A549 (cell line): ENCODE measurements at regions not wholly inside any gene's neighbourhood (a gene's known extent, or its start where the extent isn't known, plus 50 kb on each side); places are given as distances from the start of the nearest gene placed in this dataset.

Source experiments
- BCL3 ChIP-seq: fragments of >200 bp; sonication (Bioruptor Twin); formaldehyde crosslinking; IDR thresholded peaks from 3 replicates; pipeline ENCODE4 v1.6.1; 2016
- HOXB13 ChIP-seq: fragments of 250-450 bp; sonication (Bioruptor Pico); IDR thresholded peaks from 2 replicates; pipeline ENCODE4 v1.5.0; 2020; ENCODE audit warnings: low read depth, mild to moderate bottlenecking, moderate library complexity
- KDM1A ChIP-seq: fragments of 200-600 bp; sonication (generic); IDR thresholded peaks from 2 replicates; pipeline ENCODE4 v1.6.1; 2016; ENCODE audit warnings: low read depth, mild to moderate bottlenecking
- MYC ChIP-seq: IDR thresholded peaks from 2 replicates; pipeline ENCODE4 v1.6.1; 2012; ENCODE audit warnings: mild to moderate bottlenecking, inconsistent platforms, low read length, improper control_type of control experiment, borderline replicate concordance
- POLR2A ChIP-seq: IDR thresholded peaks from 2 replicates; pipeline ENCODE4 v1.6.1; 2012; ENCODE audit warnings: mild to moderate bottlenecking, low read length
- SMC3 ChIP-seq: fragments of >200 bp; sonication (Bioruptor Twin); formaldehyde crosslinking; IDR thresholded peaks from 3 replicates; pipeline ENCODE4 v1.6.1; 2018; ENCODE audit warnings: inconsistent platforms
- USF2 ChIP-seq: fragments of 450-650 bp; IDR thresholded peaks from 2 replicates; pipeline ENCODE4 v1.6.1; 2014; ENCODE audit warnings: antibody characterized with exemption
- ZNF302 ChIP-seq: fragments of 250-450 bp; sonication (Bioruptor Pico); IDR thresholded peaks from 2 replicates; pipeline ENCODE4 v1.9.0; 2021; ENCODE audit warnings: inconsistent platforms, mild to moderate bottlenecking, moderate library complexity
- TF ChIP-seq, protein P1 (sequence below): fragments of >200 bp; sonication (Bioruptor Twin); formaldehyde crosslinking; IDR thresholded peaks from 3 replicates; pipeline ENCODE4 v1.5.1; 2016
- TF ChIP-seq, protein P2 (sequence below): IDR thresholded peaks from 2 replicates; pipeline ENCODE4 v1.6.1; 2012

DNA sequence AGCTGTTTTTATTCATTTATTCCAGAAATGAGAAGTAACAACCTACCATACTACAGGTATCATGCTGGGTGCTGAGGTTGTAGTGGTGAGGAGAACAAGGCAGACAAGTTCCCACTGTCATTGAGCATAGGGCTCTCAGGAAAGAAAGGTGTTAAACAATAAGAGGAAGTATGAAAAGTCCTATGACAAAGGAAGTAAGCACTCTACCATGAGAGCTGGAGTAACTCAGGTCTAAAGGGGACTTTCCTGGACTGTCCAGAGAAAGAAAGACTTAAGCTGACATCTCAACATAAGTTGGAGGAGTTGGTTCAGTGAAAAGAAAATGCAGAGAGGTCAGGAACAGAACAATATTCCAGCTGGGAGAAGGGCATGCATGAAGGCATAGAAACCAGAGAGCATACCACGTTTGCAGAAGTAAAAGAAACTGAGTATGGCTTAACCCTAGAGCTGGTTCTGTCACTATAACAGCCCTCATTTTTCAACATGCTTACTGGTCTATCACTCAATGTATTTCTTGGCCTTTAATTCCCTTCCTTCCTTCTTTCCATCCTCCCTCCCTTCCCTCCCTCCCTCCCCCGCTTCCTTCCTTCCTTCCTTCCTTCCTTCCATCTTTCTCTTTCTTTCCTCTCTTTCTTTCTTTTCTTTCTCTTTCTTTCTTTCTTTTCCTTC lies 137.8 kb upstream of the BDNF start:
- TF ChIP-seq USF2 (no peak), ZNF302 (CRISPR knock-in tag) (no peak), SMC3 (no peak), BCL3 (no peak), POLR2A (no peak), KDM1A (no peak), HOXB13 (CRISPR knock-in tag) (no peak), MYC (no peak)
- TF ChIP-seq, protein P1, sequence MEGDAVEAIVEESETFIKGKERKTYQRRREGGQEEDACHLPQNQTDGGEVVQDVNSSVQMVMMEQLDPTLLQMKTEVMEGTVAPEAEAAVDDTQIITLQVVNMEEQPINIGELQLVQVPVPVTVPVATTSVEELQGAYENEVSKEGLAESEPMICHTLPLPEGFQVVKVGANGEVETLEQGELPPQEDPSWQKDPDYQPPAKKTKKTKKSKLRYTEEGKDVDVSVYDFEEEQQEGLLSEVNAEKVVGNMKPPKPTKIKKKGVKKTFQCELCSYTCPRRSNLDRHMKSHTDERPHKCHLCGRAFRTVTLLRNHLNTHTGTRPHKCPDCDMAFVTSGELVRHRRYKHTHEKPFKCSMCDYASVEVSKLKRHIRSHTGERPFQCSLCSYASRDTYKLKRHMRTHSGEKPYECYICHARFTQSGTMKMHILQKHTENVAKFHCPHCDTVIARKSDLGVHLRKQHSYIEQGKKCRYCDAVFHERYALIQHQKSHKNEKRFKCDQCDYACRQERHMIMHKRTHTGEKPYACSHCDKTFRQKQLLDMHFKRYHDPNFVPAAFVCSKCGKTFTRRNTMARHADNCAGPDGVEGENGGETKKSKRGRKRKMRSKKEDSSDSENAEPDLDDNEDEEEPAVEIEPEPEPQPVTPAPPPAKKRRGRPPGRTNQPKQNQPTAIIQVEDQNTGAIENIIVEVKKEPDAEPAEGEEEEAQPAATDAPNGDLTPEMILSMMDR: no peak
- TF ChIP-seq, protein P2, sequence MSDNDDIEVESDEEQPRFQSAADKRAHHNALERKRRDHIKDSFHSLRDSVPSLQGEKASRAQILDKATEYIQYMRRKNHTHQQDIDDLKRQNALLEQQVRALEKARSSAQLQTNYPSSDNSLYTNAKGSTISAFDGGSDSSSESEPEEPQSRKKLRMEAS: no peak
